ENCODE measurements at regions not wholly inside any gene's neighbourhood (a gene's known extent, or its start where the extent isn't known, plus 50 kb on each side); places are given as distances from the start of the nearest gene placed in this dataset.

DNA sequence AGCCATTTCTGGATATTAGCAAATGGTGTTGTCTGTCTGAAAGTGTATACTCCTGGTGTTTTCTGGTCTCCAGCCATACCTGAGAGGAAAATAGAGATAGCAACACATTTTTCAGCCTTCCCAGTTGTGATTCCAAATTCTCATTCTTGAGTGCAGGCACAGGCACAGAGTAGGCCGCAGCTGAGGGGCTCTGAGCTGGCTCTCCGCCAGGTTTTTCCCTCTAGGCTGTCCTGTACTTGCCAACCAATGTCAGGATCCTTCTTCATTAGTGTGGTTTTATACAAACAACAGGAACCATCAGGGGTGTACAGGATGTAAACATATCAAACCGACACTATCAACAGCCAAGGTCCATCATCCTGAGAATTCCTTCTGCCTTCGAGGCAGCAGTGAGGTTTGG, 1733.6 kb upstream of the CELF4 start:
- no peak for TF ChIP-seq POLR2AphosphoS5 (IDR thresholded peaks at IDR 0.05; ENCODE audit: insufficient read depth, low read depth, low read length)
- TF ChIP-seq, protein P1, sequence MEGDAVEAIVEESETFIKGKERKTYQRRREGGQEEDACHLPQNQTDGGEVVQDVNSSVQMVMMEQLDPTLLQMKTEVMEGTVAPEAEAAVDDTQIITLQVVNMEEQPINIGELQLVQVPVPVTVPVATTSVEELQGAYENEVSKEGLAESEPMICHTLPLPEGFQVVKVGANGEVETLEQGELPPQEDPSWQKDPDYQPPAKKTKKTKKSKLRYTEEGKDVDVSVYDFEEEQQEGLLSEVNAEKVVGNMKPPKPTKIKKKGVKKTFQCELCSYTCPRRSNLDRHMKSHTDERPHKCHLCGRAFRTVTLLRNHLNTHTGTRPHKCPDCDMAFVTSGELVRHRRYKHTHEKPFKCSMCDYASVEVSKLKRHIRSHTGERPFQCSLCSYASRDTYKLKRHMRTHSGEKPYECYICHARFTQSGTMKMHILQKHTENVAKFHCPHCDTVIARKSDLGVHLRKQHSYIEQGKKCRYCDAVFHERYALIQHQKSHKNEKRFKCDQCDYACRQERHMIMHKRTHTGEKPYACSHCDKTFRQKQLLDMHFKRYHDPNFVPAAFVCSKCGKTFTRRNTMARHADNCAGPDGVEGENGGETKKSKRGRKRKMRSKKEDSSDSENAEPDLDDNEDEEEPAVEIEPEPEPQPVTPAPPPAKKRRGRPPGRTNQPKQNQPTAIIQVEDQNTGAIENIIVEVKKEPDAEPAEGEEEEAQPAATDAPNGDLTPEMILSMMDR (IDR thresholded peaks at IDR 0.05; ENCODE audit: extremely low read depth in 1 of 2, insufficient read depth in 1 of 2, low read depth in 1 of 2, low read length in 2 of 2): no peak
- no peak for TF ChIP-seq EZH2 (IDR thresholded peaks at IDR 0.05; ENCODE audit: borderline replicate concordance, low read depth, low read length, severe bottlenecking)
- no peak for TF ChIP-seq POLR2A (IDR thresholded peaks at IDR 0.05; ENCODE audit: low read depth, low read length)

Data from endothelial cell of umbilical vein (primary cell).